HG02970 (cell line): ENCODE measurements at regions not wholly inside any gene's neighbourhood (a gene's known extent, or its start where the extent isn't known, plus 50 kb on each side); places are given as distances from the start of the nearest gene placed in this dataset.
A peak's percentile ranks its signal among the peaks of the same experiment; 100 is the strongest.

Source experiments
- ATAC-seq: cut with Tn5 transposase; IDR thresholded peaks from one replicate; pipeline ENCODE4 v1.9.1; 2021; ENCODE audit warnings: mild to moderate bottlenecking, moderate library complexity, moderate number of reproducible peaks; ENCODE audit not compliant: unreplicated experiment, low FRiP score

GRCh38 chr7:19463581-19463980, 245.3 kb downstream of the POLR1F start:
- ATAC-seq = no peak

- ATAC-seq = no peak
These were observed 253.2 kb downstream of the POLR1F start for GRCh38 chr7:19455623-19456022.

DNA sequence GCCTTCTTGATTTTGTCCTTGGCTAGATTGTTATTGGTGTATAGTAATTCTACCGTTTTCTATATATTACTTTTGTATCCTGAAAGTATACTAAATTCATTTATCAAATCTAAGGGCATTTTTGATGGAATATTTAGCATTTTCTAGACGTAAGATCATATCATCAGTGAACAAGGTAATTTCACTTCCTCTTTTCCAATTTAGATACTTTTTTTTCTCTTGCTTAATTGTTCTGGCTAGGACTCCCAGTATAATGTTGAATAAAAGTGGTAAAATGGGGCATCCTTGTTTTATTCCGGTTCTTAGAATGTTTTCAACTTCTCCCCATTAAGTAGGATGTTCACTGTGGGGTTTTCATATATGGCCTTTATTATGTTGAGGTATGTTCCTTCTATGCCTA, 260.7 kb downstream of the POLR1F start:
- no peak for ATAC-seq

GRCh38 chr7:19442016-19442785, 266.6 kb downstream of the POLR1F start:
- no peak for ATAC-seq

DNA sequence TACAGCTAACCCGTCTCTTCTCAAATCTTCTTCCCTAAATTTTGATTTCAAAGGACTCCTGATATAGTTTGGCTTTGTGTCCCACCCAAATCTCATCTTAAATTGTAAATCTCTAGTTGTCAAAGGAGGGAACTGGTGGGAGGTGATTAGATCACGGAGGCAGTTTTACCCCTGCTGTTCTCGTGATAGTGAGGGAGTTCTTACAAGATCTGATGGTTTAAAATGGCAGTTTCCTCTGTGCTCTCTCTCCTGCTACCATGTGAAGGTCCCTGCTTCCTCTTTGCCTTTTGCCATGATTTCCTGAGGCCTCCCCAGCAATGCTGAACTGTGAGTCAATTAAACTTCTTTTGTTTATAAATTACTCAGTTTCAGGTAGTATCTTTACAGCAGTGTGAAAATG, 269.3 kb downstream of the POLR1F start:
- no peak for ATAC-seq

DNA sequence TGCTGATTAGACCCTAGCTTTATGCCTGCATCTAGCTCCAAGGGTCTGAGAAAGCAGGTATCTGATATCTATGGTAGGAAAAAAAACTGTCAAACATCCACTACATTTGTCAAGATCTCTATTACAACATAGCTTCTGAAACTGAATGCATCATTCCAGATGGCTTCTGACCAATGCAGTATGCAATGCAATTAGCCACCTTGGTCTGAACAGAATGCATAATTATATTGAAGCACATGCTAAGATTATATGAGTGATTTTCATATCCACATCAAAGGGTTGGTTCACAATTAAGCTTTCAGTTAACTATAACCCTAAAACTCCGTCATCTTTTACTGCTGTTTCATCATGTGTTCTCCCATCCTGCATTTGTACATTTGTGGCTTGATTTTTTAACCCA, 271.4 kb downstream of the POLR1F start:
- ATAC-seq = no peak

DNA sequence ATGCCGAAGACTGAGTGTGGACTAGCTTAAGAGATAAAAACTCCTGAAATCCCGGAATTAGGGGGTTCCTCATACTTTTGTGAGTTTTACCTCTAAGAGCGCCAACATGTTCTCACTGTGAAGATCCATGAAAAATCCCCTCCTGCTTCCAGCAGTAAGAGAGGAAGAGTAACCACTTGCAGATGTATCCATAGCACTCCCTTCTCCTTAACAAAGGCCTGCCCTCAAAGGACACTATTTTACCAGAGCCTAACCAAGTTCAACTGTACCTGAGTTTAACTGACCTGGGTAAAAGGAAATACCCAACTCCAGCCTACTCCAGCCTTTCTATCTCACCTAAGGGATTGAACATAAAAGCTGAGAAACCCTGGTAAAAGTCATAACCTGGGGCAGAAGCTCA, 280.9 kb downstream of the POLR1F start:
- ATAC-seq = no peak

GRCh38 chr7:19421861-19422260, 276.6 kb upstream of the FERD3L start:
- ATAC-seq = no peak

- ATAC-seq = no peak
These were observed 272.0 kb upstream of the FERD3L start for GRCh38 chr7:19417231-19417630.

- no peak for ATAC-seq
These were observed 269.9 kb upstream of the FERD3L start for GRCh38 chr7:19415123-19415522.

- no peak for ATAC-seq
These were observed 268.3 kb upstream of the FERD3L start for GRCh38 chr7:19413443-19413965.

GRCh38 chr7:19410691-19411090, 265.5 kb upstream of the FERD3L start:
- no peak for ATAC-seq

GRCh38 chr7:19410106-19410505, 264.9 kb upstream of the FERD3L start:
- ATAC-seq = no peak

DNA sequence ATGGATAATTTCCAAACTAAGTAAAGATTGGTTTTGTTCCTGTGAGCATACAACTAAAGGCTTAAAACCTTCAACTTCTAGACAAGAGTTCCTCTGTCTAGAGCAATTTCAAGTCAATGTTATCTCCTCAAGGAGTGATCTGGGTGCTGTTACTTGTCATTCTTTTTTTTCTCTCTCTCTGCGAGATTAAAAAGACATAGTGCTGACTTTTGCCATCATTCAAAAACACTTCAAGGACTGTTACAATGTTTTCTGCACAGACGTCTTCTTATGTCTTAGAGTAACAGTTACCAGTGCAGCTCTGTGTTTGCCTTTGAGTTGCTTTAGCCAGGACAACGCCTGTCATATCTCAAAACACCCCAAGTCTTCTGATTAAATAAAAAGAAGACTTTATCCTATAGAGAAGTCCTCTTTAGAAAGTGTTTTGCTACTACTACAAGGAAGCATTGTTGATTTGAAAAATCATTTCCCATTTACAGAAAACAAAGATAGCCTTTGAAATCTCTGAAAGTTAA, 263.5 kb upstream of the FERD3L start:
- ATAC-seq = no peak

DNA sequence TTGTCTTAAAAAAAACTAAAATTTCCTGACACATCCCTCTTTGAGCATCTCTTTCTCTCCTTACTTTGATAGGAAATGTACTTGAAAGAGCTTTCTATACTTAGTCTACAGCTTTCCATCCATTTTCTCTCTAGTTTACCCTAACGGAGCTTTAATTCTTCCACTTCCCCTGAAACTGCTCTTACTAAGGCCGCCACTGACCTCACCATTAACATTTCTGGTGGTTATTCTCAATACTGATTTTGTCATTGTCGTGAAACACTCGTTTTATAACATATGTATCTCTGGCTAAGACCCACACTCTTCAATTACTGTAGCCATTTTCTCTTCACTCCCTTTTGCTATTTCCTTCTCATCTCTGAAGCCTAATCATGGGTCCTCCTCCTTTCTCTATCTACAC, 262.0 kb upstream of the FERD3L start:
- no peak for ATAC-seq

GRCh38 chr7:19405541-19405940, 260.3 kb upstream of the FERD3L start:
- ATAC-seq = no peak

- no peak for ATAC-seq
These were observed 259.7 kb upstream of the FERD3L start for GRCh38 chr7:19404912-19405329.

DNA sequence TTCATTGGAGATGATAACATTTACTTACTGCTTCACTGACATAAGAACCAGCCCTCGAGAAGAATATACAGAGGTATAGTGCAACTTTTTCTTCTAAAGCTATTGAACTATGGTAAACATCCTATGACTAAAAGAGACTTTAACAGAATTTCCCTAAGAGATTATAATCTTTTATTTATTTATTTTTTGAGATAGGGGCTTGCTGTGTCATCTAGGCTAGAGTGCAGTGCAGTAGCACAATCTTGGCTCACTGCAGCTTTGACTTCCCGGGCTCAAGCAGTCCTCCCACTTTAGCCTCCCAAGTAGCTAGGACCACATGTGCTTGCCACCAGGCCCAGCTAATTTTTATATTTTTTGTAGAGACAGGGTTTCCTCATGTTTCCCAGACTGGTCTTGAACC, 258.5 kb upstream of the FERD3L start:
- ATAC-seq = no peak

DNA sequence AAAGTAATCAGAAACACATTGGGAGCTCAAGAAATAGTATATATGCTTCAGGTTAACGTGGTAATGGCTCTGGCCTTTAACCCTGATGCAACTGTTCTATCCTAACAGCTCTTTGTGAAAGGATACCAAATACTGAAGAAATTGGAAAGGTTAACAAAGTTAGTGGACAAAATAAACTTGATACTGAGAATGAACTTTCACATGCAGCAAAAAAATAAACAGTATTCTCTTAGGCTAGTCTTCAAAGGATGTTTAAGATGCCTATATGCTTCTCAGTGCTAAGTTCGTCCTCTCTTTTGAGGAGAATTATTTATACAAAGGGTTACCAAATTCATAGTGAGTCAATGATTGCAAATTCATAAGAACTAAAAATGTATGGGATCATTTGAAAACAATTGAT, 256.2 kb upstream of the FERD3L start:
- no peak for ATAC-seq

GRCh38 chr7:19400758-19401254, 255.6 kb upstream of the FERD3L start:
- ATAC-seq = no peak

DNA sequence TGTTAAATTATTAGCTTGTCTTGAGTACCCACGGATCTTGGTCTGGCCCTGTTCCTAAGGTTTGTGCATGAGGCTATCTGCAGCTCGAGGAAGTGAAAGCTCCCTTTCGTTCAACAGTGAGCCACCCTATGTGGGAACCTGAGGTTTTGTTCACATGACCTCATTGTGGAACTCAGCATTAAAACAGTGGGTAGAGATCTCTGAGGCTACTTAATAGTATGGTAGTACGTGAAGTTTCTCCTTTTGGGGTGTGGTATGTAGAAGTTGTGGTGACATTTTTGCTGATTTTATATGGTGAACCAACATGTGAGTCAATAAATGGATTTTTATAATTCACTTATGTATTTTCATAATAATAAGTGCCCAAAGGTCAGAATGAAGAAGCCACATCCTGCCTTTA, 252.7 kb upstream of the FERD3L start:
- peak; percentile 70 for ATAC-seq

GRCh38 chr7:19392246-19392645, 247.0 kb upstream of the FERD3L start:
- no peak for ATAC-seq
